Brain microvascular endothelial cell (primary cell): ENCODE measurements at regions not wholly inside any gene's neighbourhood (a gene's known extent, or its start where the extent isn't known, plus 50 kb on each side); places are given as distances from the start of the nearest gene placed in this dataset.

ENCODE experiments used
- DNase-seq: peaks from one replicate; pipeline ENCODE4 v3.0.0-alpha.2; 2020
- H3K27ac ChIP-seq: fragments of 250-450 bp; sonication (Bioruptor Pico); 2 replicates; pipeline ENCODE4 v1.5.1; 2020; ENCODE audit warnings: mild to moderate bottlenecking, moderate library complexity
- H3K27me3 ChIP-seq: fragments of 250-450 bp; sonication (Bioruptor Pico); replicated peaks from 2 replicates; pipeline ENCODE4 v1.5.1; 2020; ENCODE audit warnings: mild to moderate bottlenecking
- H3K36me3 ChIP-seq: fragments of 250-450 bp; sonication (Bioruptor Pico); replicated peaks from 2 replicates; pipeline ENCODE4 v1.5.1; 2020; ENCODE audit warnings: mild to moderate bottlenecking
- H3K4me3 ChIP-seq: 2 replicates; pipeline ENCODE4 v1.5.1; 2011; ENCODE audit warnings: low read depth, mild to moderate bottlenecking, control low read depth, low read length, moderate library complexity
- in situ Hi-C: cut with HindIII; loops from 2 replicates; pipeline ENCODE4 v1.10.0; 2017; ENCODE audit warnings: low sequenced_read_pairs, low pct_ligation_motif_present
- TF ChIP-seq, protein P1 (sequence below): IDR thresholded peaks from 2 replicates; pipeline ENCODE4 v1.5.1; 2011; ENCODE audit warnings: low read depth, mild to moderate bottlenecking, moderate library complexity, low read length, control low read depth, inconsistent platforms; ENCODE audit errors: missing control alignments

- in situ Hi-C loops, result no loop called here
- no peak overlapping the region for H3K4me3 ChIP-seq
- no peak for DNase-seq
- no peak overlapping the region for H3K27ac ChIP-seq
- no peaks in the 10 kb centered on the region for H3K27me3 ChIP-seq
- no peaks in the 10 kb centered on the region for H3K36me3 ChIP-seq
- TF ChIP-seq, protein P1, sequence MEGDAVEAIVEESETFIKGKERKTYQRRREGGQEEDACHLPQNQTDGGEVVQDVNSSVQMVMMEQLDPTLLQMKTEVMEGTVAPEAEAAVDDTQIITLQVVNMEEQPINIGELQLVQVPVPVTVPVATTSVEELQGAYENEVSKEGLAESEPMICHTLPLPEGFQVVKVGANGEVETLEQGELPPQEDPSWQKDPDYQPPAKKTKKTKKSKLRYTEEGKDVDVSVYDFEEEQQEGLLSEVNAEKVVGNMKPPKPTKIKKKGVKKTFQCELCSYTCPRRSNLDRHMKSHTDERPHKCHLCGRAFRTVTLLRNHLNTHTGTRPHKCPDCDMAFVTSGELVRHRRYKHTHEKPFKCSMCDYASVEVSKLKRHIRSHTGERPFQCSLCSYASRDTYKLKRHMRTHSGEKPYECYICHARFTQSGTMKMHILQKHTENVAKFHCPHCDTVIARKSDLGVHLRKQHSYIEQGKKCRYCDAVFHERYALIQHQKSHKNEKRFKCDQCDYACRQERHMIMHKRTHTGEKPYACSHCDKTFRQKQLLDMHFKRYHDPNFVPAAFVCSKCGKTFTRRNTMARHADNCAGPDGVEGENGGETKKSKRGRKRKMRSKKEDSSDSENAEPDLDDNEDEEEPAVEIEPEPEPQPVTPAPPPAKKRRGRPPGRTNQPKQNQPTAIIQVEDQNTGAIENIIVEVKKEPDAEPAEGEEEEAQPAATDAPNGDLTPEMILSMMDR, result no peak
Observed at GRCh38 chr9:105828171-105828570, 133.8 kb downstream of the TMEM38B start.

- TF ChIP-seq, protein P1, result no peak
- Histone ChIP-seq H3K4me3 (no peak overlapping the region), H3K36me3 (no peaks in the 10 kb centered on the region), H3K27me3 (no peaks in the 10 kb centered on the region), H3K27ac (no peak overlapping the region)
- no peak for DNase-seq
- in situ Hi-C loops, result no loop called here
Observed at GRCh38 chr9:105828596-105829213, 134.4 kb downstream of the TMEM38B start.

GRCh38 chr9:105830461-105830860 is 136.1 kb downstream of the TMEM38B start:
- in situ Hi-C loops, result no loop called here
- H3K27ac ChIP-seq, result no peak overlapping the region
- no peaks in the 10 kb centered on the region for H3K27me3 ChIP-seq
- H3K4me3 ChIP-seq, result no peak overlapping the region
- TF ChIP-seq, protein P1, result no peak
- DNase-seq, result no peak
- H3K36me3 ChIP-seq, result no peaks in the 10 kb centered on the region

GRCh38 chr9:105832096-105832710 is 137.9 kb downstream of the TMEM38B start:
- no peaks in the 10 kb centered on the region for H3K36me3 ChIP-seq
- in situ Hi-C loops, result no loop called here
- H3K27me3 ChIP-seq, result no peaks in the 10 kb centered on the region
- TF ChIP-seq, protein P1, result no peak
- no peak overlapping the region for H3K4me3 ChIP-seq
- H3K27ac ChIP-seq, result no peak overlapping the region
- no peak for DNase-seq

DNA sequence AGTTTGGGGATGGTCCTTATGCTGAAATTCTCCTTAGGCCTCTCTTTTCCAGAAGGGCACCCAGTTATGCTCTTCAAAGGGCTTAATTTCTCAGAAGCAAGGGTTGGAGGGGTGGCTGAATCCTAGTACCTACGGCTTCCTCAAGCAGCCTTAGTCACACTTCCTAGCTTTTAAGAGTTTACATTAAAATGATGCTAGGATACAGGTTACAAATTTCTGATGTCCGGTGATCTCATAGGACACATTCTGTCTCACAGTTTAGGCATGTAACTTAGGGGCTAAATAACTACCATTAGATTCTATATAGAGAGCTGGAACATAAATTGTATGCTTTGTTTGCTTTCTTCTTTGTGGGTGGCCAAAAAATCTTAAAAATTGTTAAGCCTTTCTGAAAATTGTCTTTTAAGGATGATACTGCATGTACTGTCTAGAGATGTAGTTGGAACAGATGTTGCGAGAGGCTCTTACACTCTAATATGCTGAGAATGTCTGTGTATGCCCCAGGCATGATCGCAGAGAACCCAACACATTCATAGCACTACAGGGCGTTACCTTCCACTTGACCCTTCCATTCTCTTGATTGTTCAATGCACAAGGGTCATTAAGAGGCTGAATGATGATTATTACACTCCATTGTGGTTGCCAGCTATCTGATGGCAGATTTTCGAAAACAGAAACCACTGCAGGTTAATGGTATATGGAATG is 139.1 kb downstream of the TMEM38B start:
- H3K4me3 ChIP-seq, result no peak overlapping the region
- DNase-seq, result no peak
- H3K36me3 ChIP-seq, result no peaks in the 10 kb centered on the region
- in situ Hi-C loops, result no loop called here
- TF ChIP-seq, protein P1, result no peak
- H3K27ac ChIP-seq, result no peak overlapping the region
- no peaks in the 10 kb centered on the region for H3K27me3 ChIP-seq
